IgD-negative memory B cell (primary cell): ENCODE measurements at regions not wholly inside any gene's neighbourhood (a gene's known extent, or its start where the extent isn't known, plus 50 kb on each side); places are given as distances from the start of the nearest gene placed in this dataset.
"Not testable (repeated sequence)": the region's sequence is repeated elsewhere in the genome, so short reads cannot be mapped to it uniquely, and the experiment has no call there.

ENCODE experiments used
- H3K27ac Mint-ChIP-seq, 3 donors: one replicate each; pipeline ENCODE4 v1.8.0; 2020 to 2022; ENCODE audit warnings: mild to moderate bottlenecking in 3 of 3, mixed read lengths in 3 of 3, moderate library complexity in 1 of 3
- H3K27me3 Mint-ChIP-seq: one replicate; pipeline ENCODE4 v1.8.0; 2021; ENCODE audit warnings: mixed read lengths
- H3K36me3 Mint-ChIP-seq: one replicate; pipeline ENCODE4 v1.8.0; 2020; ENCODE audit warnings: mild to moderate bottlenecking, mixed read lengths
- H3K4me1 Mint-ChIP-seq, 3 donors: one replicate each; pipeline ENCODE4 v1.8.0; 2020 to 2022; ENCODE audit warnings: mixed read lengths in 3 of 3, mild to moderate bottlenecking in 1 of 3
- H3K4me3 Mint-ChIP-seq, 4 donors: one replicate each; pipeline ENCODE4 v1.8.0; 2020 to 2022; ENCODE audit warnings: mild to moderate bottlenecking in 4 of 4, mixed read lengths in 4 of 4, moderate library complexity in 3 of 4
- H3K9me3 Mint-ChIP-seq, 3 donors: one replicate each; pipeline ENCODE4 v1.8.0; 2020 to 2021; ENCODE audit warnings: mixed read lengths in 3 of 3, mild to moderate bottlenecking in 1 of 3

DNA sequence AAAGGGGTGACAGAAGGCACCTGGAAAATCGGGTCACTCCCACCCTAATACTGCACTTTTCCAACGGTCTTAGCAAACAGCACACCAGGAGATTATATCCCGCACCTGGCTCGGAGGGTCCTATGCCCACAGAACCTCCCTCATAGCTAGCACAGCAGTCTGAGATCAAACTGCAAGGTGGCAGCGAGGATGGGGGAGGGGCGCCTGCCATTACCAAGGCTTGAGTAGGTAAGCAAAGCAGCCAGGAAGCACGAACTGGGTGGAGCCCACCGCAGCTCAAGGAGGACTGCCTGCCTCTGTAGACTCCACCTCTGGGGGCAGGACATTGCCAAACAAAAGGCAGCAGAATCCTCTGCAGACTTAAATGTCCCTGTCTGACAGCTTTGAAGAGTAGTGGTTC, 101.8 kb downstream of the TBX20 start:
- H3K27ac Mint-ChIP-seq, H3K4me3 Mint-ChIP-seq, H3K36me3 Mint-ChIP-seq, H3K4me1 Mint-ChIP-seq, H3K27me3 Mint-ChIP-seq: not testable (repeated sequence)
- H3K9me3 Mint-ChIP-seq, result peaks cover 5 to 12% (median 7%) of the 10 kb centered on the region in 3 donors

DNA sequence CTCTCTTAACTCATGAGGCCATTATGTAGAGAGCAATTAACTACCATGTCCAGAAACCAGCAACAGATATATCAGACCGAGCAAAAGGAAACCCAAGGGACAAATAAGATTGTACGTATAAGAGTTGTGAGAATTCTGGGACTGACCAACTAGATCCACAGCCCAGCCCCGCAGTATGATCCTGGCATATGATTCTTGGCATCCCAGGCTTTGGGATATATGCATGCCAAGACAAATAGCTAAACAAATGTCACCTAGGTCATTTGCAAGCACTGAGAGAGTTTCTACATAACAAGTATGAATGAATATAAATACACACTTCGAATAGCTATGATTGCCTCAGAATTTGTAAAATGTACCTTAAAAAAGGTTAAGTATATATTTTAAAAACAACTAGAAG, 105.9 kb downstream of the TBX20 start:
- H3K27ac Mint-ChIP-seq, H3K4me3 Mint-ChIP-seq, H3K36me3 Mint-ChIP-seq, H3K9me3 Mint-ChIP-seq, H3K4me1 Mint-ChIP-seq, H3K27me3 Mint-ChIP-seq: not testable (repeated sequence)

DNA sequence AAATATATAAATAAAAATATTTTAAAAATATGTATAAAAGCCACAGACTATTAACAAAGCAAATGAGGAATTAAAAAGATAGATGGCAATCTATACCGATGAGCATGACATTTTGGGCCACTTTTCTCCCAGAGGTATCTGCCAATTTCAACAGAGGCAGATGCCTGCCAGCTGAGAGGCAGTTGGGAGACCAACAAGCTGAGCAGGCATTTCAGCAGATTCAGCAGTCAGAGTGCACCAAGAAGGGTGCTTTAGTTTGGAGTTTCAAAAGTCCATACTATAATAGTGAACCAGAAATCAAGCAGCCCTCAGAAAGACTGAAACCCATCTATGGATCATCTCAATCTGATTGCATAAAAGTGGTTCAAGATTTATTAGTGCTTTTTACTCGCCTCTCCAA, 104.8 kb upstream of the DPY19L1 start:
- not testable (repeated sequence) for H3K4me3 Mint-ChIP-seq, H3K27me3 Mint-ChIP-seq, H3K9me3 Mint-ChIP-seq, H3K4me1 Mint-ChIP-seq, H3K27ac Mint-ChIP-seq, H3K36me3 Mint-ChIP-seq

DNA sequence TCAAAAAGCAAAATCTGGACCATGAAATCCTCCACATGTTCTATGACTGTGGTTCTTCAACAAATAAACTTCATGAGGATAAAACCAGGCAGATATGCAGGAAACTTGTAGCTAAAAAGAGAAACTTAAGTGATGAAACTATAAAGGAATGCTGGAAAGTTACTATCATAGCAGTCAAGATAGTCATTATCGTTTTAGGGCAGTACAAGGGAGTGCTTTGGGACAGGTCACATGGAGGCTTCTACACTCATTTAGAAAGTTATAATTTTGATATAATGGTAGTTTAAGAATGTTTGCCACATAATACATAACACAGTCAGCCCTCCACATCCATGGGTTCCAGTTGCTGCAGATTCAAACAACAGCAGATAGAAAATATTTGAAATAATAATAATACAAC, 102.0 kb upstream of the DPY19L1 start:
- H3K9me3 Mint-ChIP-seq, H3K36me3 Mint-ChIP-seq, H3K27ac Mint-ChIP-seq, H3K27me3 Mint-ChIP-seq, H3K4me3 Mint-ChIP-seq, H3K4me1 Mint-ChIP-seq: not testable (repeated sequence)

DNA sequence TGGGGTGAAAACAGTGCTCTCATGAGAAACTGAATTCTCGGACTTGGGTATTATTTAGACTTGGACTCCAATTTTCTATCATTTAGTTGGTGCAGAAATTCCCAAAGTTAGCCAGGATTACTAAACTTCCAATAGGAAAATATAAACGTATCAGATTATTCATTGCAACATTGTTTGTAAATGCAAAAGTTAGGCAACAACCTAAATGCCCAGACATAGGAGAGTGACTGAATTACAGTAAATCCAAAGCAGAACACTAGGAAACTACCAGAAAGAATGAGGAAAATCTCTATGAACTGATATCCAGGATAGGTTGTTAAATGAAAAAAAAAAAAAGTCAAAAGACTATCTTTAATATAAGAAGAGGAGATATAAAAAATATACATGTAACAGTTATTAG, 96.2 kb upstream of the DPY19L1 start:
- not testable (repeated sequence) for H3K4me1 Mint-ChIP-seq

DNA sequence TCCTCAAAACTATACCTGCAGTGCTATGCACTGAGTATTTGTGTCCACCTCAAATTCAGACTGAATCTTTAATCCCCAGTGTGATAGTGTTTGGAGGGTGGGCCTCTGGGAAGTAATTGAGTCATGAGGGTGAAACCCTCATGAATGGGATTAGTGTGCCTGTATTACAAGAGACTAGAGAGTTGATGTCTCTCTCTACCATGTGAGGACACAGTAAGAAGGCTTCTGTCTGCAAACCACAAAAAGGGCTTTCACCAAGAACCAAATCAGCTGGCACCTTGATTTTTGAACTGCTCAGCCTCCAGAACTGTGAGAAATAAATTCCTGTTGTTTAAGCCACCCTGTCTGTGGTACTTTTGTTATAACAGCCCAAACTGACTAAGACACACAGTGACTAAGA, 95.7 kb upstream of the DPY19L1 start:
- not testable (repeated sequence) for H3K4me1 Mint-ChIP-seq, H3K27me3 Mint-ChIP-seq, H3K36me3 Mint-ChIP-seq, H3K27ac Mint-ChIP-seq, H3K9me3 Mint-ChIP-seq, H3K4me3 Mint-ChIP-seq

More for the DNA sequence above, 96.2 kb upstream of the DPY19L1 start:
- not testable (repeated sequence) for H3K4me3 Mint-ChIP-seq, H3K36me3 Mint-ChIP-seq, H3K27me3 Mint-ChIP-seq, H3K9me3 Mint-ChIP-seq, H3K27ac Mint-ChIP-seq

DNA sequence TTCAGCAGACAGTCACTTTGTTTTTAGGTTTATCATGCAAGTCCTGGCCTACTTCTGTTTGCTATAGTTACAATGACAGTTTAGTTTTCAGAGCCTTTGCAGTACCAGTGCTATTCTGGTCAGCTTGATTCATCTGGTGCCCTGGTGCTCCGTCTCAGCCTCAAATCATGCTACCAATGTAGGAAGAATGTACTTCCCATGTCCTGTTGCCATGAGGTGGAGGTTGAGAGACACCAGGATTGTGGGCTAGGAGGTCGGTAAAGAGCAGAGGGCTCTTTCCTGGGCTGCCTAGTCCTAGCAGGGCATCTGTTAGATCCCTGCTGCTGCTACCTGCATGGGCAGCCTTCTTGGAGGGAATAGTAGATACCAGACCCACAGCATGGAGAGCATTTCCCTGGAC, 91.4 kb upstream of the DPY19L1 start:
- not testable (repeated sequence) for H3K27ac Mint-ChIP-seq, H3K36me3 Mint-ChIP-seq, H3K9me3 Mint-ChIP-seq, H3K4me3 Mint-ChIP-seq, H3K27me3 Mint-ChIP-seq, H3K4me1 Mint-ChIP-seq

DNA sequence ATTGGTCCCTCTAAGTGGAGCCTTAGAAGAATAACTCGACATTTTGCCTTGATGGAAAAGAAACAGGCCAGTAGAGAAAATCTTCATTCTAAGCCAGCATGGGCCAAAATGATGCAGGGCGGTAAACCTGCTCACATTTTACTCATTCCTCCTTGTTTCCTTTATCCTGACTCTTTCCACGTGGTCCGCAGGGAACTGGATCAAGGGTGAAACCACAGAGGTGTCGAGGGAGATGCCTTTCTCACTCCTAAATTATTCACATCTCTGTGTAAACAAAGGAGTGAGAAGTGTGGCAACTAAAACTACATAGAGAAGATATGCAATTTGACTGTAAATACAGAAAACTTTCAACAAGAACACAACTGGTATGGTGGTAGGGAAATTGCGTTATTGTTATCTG, 81.2 kb upstream of the DPY19L1 start:
- H3K4me3 Mint-ChIP-seq, H3K27me3 Mint-ChIP-seq, H3K9me3 Mint-ChIP-seq, H3K4me1 Mint-ChIP-seq, H3K36me3 Mint-ChIP-seq: not testable (repeated sequence)
- H3K27ac Mint-ChIP-seq, result peak overlapping the region in 1 of 3 donors; percentile 33

DNA sequence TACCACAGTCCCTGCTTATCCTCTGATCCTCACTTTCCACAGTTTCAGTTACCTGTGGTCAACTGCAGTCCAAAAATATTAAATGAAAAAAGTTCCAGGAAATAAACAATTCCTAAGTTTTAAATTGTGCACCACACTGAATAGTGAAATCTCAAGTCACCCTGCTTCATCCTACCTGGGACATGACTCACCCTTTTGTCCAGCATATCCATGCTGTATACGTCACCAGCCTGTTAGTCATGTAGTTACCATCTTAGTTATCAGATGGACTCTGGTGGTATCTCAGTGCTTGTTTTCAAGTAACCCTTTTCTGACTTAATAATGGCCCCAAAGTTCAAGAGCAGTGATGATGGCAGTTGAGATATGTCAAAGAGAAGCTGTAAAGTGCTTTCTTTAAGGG, 69.4 kb upstream of the DPY19L1 start:
- H3K36me3 Mint-ChIP-seq, H3K9me3 Mint-ChIP-seq, H3K27me3 Mint-ChIP-seq, H3K27ac Mint-ChIP-seq, H3K4me3 Mint-ChIP-seq, H3K4me1 Mint-ChIP-seq: not testable (repeated sequence)

DNA sequence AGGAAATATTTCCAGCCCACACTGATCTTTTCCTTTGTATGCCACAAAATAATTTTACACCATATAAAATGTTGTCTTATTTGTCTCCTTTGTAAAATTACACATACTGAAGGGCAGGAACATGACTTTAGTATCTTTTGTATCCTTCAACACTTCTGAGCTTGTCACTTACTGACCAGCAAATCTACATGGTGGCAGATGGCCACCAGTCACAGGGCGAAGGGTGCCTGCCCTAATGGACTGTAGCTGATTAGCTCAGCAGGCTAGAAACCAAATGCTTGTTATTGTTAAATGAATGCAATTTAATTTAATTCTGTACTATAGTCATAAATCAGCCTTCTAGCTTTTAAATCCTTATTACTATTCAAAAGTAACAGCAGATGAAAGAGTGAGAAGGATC, 68.2 kb upstream of the DPY19L1 start:
- H3K27ac Mint-ChIP-seq, H3K36me3 Mint-ChIP-seq, H3K4me3 Mint-ChIP-seq, H3K27me3 Mint-ChIP-seq, H3K4me1 Mint-ChIP-seq, H3K9me3 Mint-ChIP-seq: not testable (repeated sequence)

DNA sequence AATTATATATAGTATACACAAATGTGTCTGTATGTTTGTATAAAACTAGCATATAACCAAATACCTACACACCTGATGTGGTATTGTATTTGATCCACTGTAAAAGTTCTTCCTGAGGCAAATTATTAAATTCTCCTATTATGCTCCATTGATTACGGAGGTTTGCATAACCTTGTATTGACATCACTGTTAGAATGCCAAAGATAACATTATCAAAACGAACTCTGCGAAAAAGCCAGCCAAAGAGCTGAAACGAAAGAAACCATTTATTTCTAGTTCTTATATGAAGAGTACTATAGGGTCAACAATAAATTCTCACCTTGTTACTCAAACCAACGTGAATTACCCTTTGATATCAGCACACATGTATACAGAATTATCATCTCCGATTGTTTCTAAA, 65.6 kb upstream of the DPY19L1 start:
- not testable (repeated sequence) for H3K4me1 Mint-ChIP-seq, H3K36me3 Mint-ChIP-seq, H3K27me3 Mint-ChIP-seq, H3K9me3 Mint-ChIP-seq, H3K27ac Mint-ChIP-seq, H3K4me3 Mint-ChIP-seq

DNA sequence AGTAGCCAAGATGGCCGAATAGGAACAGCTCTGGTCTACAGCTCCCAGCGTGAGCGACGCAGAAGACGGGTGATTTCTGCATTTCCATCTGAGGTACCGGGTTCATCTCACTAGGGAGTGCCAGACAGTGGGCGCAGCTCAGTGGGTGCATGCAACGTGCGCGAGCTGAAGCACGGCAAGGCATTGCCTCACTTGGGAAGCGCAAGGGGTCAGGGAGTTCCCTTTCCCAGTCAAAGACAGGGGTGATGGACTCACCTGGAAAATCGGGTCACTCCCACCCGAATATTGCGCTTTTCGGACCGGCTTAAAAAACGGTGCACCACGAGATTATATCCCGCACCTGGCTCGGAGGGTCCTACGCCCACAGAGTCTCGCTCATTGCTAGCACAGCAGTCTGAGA, 55.7 kb upstream of the DPY19L1 start:
- H3K36me3 Mint-ChIP-seq, H3K4me1 Mint-ChIP-seq, H3K4me3 Mint-ChIP-seq, H3K9me3 Mint-ChIP-seq, H3K27ac Mint-ChIP-seq, H3K27me3 Mint-ChIP-seq: not testable (repeated sequence)
